Central memory CD4-positive, alpha-beta T cell (primary cell): ENCODE measurements at regions not wholly inside any gene's neighbourhood (a gene's known extent, or its start where the extent isn't known, plus 50 kb on each side); places are given as distances from the start of the nearest gene placed in this dataset.
"Not testable (repeated sequence)": the region's sequence is repeated elsewhere in the genome, so short reads cannot be mapped to it uniquely, and the experiment has no call there.

Source experiments
- DNase-seq: peaks from one replicate; pipeline ENCODE4 v3.0.0; 2022

DNA sequence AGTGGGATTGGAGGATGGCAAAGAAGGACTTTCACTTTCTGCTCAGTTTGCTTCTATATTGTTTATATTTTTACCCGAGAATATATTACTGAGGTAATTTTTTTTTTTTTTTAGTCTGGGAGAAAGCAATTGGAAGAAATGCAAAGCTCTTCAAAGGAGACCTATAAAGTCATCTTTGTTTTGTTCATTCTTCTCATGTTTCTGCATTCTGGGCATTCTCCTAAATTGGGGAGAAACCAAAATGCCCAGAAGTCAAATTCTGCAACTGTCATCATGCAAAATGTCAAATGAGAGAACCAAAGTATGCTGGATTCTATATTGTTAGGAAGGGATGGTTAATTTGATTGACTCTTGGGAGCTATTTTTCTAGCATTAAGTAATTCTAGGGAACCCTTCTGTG lies 168.3 kb upstream of the TSC22D2 start:
- DNase-seq: no peak

DNA sequence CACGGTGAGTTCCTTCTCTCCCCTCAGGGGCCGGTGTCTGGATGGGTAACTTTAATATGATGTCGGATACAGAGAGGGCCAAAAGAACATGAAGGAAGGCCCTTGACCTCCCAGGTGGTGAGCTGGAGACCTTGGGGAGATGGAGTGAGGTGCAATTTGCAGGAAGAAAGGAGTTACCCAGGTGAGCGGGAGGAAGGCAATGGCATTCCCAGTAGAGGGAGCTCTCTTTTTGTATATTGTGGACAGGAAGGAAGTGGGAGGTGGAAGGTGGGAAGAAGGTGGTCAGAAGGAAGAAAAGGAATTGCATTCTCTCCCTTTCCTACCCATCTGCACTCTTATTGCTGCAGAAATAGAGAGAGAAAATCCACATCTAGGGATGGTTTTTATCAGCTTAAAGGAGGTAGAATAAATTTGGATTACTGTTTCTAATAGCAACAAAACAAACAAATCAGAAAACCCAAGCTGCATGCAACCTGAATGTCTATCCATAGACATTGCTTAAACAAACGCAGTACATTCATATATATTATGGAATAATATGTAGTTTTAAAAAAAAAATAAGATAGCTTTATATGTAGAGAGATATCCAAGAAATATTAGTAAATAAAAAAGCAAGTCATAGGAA lies 169.0 kb upstream of the TSC22D2 start:
- no peak for DNase-seq

DNA sequence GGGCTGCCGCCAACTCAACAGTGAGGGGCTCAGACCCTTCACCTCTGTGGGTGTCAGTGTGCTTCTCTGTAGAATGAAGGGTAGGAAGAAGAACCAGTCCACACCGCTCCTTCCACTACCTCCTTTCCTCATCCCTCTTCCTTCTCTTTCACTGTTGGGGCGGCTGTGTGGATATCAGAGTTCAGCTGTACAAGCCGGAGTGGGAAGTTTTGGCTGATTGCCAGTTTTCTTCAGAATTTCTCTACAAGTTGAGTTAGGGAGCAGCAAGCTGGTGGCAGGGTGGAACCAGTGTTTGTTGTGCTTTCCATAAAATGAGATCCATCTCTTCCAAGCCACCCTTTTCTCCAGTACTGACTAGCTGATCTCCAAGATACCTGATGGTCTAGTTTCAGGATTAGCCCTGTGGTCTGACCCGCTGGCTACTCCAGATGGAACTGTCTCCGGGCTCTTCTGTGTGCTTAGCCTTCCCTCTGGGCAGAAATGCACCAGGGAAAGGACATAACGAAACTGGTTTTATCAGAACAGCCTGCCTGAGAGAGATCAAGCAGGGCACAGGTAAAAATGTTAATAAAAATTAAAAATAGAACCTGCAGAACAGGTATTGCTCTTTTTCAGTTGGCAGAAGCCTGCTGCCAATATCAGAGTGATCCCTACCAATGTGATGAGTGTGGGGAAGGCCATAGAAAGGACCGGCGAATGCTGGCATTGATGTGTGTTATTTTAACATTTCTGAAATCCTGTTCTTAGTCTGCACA lies 169.9 kb upstream of the TSC22D2 start:
- no peak for DNase-seq

DNA sequence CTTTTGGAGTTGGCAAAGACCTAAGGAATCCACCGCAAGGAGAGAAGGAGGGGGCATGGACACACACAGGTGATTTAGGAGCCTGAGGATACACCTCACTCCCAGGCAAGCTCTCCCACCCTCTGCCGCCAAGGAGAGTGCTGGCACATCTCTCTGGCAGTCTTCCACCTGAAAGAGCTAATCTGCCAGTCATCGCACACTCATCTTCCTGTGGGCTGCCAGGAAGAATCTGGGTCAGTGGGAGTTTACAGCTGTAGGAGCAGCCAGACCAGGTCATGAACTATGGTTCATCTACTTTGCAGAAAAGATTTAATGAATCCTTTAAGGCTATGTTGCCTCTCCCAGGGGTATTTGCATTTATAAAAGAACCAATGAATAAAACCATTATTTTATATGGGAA lies 170.6 kb upstream of the TSC22D2 start:
- no peak for DNase-seq

DNA sequence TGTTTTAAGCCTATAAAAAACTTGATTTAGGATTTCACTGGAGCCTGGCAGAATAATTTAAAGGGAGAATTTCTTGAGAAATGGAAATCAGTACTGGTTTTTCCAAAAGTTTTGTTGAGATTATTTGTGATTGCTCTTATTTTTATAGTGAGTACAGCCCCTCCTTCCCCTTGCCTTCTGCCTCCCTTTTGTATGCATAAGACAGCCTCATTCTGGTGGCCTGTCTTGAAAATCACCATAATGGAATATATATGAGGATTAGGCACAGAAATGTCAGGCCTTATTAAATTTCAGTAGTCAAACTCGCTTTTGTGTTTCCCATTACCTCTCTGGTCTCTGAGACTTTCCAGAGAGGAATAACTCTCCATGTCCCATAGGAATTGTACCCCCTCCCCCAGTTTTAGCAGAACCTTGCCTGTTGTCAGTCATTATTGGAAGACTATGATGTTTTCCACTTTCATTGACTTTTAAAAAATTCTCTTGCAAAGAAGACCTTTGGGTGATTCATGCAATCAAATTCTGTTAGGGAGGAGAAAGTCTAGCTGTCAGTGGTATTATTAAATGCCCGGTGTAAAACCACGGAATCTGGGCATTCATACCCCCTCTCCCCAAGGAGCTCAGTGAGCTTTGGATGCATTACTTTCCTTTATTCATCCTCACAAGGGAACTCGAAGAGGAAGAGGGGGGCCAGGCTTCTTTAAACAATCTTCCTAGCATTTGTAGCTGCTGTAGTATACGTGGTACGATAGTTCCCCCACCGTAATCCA lies 171.6 kb upstream of the TSC22D2 start:
- DNase-seq: no peak

DNA sequence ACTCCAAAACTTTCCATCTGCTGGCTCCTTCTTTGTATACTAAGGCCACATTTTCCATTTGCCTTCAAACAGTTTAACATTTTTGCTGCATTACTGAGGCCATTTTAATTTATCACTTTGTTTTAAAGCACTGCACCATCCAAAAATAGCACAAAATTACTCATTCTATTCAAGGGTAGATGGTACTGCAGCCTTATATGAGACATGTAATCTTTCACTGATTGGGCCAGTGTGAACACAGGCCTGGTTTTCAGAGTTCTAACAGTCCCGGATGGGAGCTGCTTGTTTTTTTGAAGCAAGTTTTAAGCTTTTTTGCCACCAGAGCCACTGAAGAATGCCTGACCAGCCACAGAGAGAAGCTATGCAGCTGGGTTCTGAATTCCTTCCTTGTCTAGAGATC lies 172.3 kb upstream of the TSC22D2 start:
- no peak for DNase-seq

- no peak for DNase-seq
Measured at GRCh38 chr3:150232992-150233451, 175.1 kb upstream of the TSC22D2 start.

DNA sequence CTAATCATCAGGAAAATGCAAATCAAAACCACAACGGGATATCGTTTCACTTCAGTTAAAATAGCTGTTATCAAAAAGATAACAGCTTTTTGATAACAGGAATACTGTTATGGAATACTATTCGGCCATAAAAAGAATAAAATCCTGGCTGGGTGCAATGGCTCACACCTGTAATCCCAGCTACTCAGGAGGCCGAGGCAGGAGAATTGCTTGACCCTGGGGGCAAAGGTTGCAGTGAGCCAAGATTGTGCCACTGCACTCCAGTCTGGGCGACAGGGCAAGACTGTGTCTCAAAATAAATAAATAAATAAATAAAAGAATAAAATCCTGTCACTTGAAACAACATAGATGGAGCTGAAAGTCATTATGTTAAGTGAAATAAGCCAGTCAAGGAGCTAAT lies 178.1 kb upstream of the TSC22D2 start:
- no peak for DNase-seq

DNA sequence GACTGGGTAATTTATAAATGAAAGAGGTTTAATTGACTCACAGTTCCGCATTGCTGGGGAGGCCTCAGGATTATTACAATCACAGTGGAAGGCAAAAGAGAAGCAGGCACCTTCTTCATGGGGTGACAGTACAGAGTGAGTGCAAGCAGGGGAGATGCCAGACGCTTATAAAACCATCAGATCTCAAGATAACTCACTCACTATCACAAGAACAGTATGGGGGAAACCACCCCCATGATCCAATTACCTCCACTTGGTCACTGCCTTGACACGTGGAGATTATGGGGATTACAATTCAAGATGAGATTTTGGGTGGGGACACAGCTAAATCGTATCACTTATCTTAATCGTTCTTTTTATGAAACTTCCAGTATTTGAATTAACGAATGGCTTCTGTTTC lies 179.5 kb upstream of the TSC22D2 start:
- not testable (repeated sequence) for DNase-seq

GRCh38 chr3:150227839-150228238 lies 180.3 kb upstream of the TSC22D2 start:
- DNase-seq: no peak

DNA sequence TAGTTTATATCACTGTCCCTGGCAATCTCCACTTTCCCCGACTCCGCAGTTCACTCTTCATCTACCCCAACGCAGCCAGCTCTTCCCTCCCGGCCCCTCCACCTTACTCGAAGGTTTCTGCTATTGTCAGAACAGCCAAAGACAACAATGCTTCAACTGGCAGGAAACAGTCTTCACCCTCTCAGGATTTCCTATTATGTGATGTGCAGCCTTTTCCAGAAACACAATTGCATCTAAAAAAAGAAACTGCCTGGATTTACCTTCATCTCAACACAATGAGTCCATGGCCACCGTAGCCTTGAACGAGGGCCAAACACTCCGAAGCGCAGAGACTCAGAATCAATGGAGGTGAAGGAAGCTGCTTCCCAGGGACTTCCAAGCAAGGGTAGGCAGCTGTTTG lies 182.1 kb upstream of the TSC22D2 start:
- no peak for DNase-seq

- DNase-seq: no peak
Measured at GRCh38 chr3:150223558-150223957, 184.5 kb upstream of the TSC22D2 start.

GRCh38 chr3:150222691-150223489 lies 185.2 kb upstream of the TSC22D2 start:
- no peak for DNase-seq

DNA sequence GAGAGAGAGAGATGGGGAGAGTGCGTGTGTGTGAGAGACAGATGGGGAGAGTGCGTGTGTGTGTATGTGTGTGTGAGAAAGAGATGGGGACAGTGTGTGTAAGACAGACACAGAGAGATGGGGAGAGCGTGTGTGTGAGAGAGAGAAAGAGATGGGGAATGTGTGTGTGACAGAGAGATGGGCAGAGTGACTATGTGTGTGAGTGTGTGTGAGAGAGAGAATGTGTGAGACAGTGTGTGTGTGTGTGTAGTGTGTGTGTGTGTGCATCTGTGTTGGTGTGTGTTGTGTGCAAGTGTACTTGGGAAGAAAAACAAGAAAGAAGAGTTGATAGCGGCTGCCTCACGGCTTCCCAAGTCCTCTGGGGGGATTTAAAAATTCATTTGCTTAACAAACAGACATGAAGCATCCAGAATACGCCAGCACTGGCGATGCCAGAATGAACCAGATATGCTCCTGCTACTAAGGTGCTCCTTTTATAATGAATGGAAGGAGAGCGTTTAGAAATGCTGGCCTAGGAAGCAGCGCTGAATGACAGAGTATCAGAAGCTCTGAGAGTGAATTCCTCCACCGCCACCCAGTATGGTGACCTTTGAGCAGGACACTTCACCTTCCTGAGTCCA lies 186.1 kb upstream of the TSC22D2 start:
- DNase-seq: no peak

DNA sequence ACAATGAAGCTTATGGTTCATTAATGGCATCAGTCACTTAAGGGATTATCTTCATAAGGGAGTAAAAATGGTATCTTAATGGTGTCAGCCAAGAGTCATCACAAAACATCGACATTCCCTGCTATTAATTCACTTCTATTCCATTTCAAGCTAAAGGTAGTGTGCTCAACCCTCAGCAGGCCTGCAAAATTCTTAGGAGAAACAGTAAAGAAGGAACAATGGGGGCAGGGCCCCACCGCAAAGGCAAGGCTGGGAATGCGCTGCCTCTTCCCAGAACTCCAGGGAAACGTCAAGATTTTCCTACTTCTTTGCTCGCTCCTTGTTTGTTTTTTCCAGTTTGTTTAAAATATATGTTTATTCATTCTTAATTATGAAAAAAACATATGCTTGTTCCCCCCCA lies 187.3 kb upstream of the TSC22D2 start:
- DNase-seq: no peak

DNA sequence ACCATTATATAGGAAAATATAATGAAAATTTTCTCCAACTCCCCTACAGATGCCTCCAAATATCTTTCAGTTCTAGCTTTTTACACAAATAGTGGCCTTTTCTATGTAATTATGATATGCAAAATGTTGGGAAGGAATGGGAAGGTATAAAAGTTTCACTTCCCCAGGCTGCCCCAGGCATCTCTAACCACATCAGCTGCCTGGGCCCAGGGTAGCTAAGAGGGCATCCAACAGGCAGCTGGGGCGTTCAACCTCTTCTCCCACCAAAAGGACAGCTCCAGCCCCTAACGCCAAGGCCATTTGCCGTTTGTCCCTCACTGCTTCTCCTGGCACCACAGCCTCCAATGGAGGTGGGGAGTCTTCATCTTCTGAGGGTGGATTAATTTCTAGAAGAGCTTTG lies 188.1 kb upstream of the TSC22D2 start:
- no peak for DNase-seq

GRCh38 chr3:150218841-150219240 lies 189.3 kb upstream of the TSC22D2 start:
- no peak for DNase-seq

- DNase-seq: no peak
Measured at GRCh38 chr3:150218236-150218635, 189.9 kb upstream of the TSC22D2 start.

GRCh38 chr3:150217691-150218090 lies 190.4 kb upstream of the TSC22D2 start:
- no peak for DNase-seq

GRCh38 chr3:150216866-150217600 lies 191.1 kb upstream of the TSC22D2 start:
- DNase-seq: no peak

- DNase-seq: no peak
Measured at GRCh38 chr3:150216041-150216811, 191.9 kb upstream of the TSC22D2 start.
